ENCODE measurements at regions not wholly inside any gene's neighbourhood (a gene's known extent, or its start where the extent isn't known, plus 50 kb on each side); places are given as distances from the start of the nearest gene placed in this dataset.
"Not testable (repeated sequence)": the region's sequence is repeated elsewhere in the genome, so short reads cannot be mapped to it uniquely, and the experiment has no call there.

- H3K36me3 ChIP-seq: no peaks in the 10 kb centered on the region
- ATAC-seq: no peak
Observed at GRCh38 chr2:65914244-65914786, 481.9 kb upstream of the SPRED2 start.

GRCh38 chr2:65913813-65914212, 481.4 kb upstream of the SPRED2 start:
- TF ChIP-seq, protein P1, sequence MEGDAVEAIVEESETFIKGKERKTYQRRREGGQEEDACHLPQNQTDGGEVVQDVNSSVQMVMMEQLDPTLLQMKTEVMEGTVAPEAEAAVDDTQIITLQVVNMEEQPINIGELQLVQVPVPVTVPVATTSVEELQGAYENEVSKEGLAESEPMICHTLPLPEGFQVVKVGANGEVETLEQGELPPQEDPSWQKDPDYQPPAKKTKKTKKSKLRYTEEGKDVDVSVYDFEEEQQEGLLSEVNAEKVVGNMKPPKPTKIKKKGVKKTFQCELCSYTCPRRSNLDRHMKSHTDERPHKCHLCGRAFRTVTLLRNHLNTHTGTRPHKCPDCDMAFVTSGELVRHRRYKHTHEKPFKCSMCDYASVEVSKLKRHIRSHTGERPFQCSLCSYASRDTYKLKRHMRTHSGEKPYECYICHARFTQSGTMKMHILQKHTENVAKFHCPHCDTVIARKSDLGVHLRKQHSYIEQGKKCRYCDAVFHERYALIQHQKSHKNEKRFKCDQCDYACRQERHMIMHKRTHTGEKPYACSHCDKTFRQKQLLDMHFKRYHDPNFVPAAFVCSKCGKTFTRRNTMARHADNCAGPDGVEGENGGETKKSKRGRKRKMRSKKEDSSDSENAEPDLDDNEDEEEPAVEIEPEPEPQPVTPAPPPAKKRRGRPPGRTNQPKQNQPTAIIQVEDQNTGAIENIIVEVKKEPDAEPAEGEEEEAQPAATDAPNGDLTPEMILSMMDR (IDR thresholded peaks at IDR 0.05): no peak
- TF ChIP-seq POLR2A (IDR thresholded peaks at IDR 0.05): no peak
- TF ChIP-seq POLR2AphosphoS5 (IDR thresholded peaks at IDR 0.05): no peak
- no peak for TF ChIP-seq EP300 (IDR thresholded peaks at IDR 0.05)
- no peak overlapping the region for H3K27ac ChIP-seq
- H3K36me3 ChIP-seq: no peaks in the 10 kb centered on the region
- ATAC-seq: no peak
- H3K9me3 ChIP-seq: no peaks in the 10 kb centered on the region
- H3K4me3 ChIP-seq: no peak overlapping the region
- no peaks in the 10 kb centered on the region for H3K27me3 ChIP-seq
- H3K4me1 ChIP-seq: no peaks in the 10 kb centered on the region
- 72 to 77% methylated on average over 5 of the region's 9 CpGs for WGBS, 2 donors (ENCODE audit: low coverage in 1 of 2)

More at GRCh38 chr2:65914244-65914786, 481.9 kb upstream of the SPRED2 start:
- Histone ChIP-seq H3K27me3 (no peaks in the 10 kb centered on the region), H3K4me1 (no peaks in the 10 kb centered on the region), H3K4me3 (no peak overlapping the region), H3K27ac (no peak overlapping the region), H3K9me3 (no peaks in the 10 kb centered on the region)
- 86 to 90% methylated on average over 6 of the region's 7 CpGs for WGBS, 2 donors (ENCODE audit: low coverage in 1 of 2)
- TF ChIP-seq POLR2AphosphoS5 (IDR thresholded peaks at IDR 0.05) (no peak), EP300 (IDR thresholded peaks at IDR 0.05) (no peak), POLR2A (IDR thresholded peaks at IDR 0.05) (no peak)
- TF ChIP-seq, protein P1 (IDR thresholded peaks at IDR 0.05): no peak

GRCh38 chr2:65901756-65902155, 469.4 kb upstream of the SPRED2 start:
- H3K4me1 ChIP-seq: no peaks in the 10 kb centered on the region

DNA sequence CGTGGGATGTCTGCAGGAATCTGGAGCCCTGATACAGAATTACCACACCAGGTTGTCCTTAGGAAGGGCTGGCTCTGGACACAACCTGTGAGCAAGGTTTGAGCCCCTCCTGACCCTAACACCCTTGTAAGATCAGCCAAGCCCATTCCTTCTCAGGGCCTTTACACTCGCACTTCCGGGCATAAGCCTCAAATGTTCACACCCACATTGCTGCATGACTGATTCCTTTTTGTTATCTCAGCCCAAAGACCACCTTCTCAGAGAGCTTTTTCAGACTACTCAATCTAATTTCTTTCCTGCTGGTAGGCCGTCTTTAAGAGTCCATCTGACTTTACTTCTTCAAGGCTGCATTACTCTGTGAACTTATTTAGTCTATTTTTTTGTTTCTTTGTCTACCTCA, 464.0 kb upstream of the SPRED2 start:
- no peaks in the 10 kb centered on the region for H3K4me1 ChIP-seq
- no peaks in the 10 kb centered on the region for H3K27me3 ChIP-seq
- no peak for ATAC-seq
- no peaks in the 10 kb centered on the region for H3K36me3 ChIP-seq
- no peaks in the 10 kb centered on the region for H3K9me3 ChIP-seq
- H3K4me3 ChIP-seq: no peak overlapping the region
- TF ChIP-seq, protein P1 (IDR thresholded peaks at IDR 0.05): no peak
- TF ChIP-seq POLR2A (IDR thresholded peaks at IDR 0.05) (no peak), POLR2AphosphoS5 (IDR thresholded peaks at IDR 0.05) (no peak), EP300 (IDR thresholded peaks at IDR 0.05) (no peak)
- WGBS, 2 donors (ENCODE audit: low coverage in 1 of 2): 89 to 91% methylated on average over 4 of the region's 4 CpGs
- no peak overlapping the region for H3K27ac ChIP-seq

More at GRCh38 chr2:65901756-65902155, 469.4 kb upstream of the SPRED2 start:
- WGBS, 2 donors (ENCODE audit: low coverage in 1 of 2): 50% methylated on average over 1 of the region's 1 CpG; no CpG with 5 or more reads in 1 of the 2 donors
- H3K4me3 ChIP-seq: no peak overlapping the region
- TF ChIP-seq, protein P1 (IDR thresholded peaks at IDR 0.05): no peak
- TF ChIP-seq POLR2A (IDR thresholded peaks at IDR 0.05) (no peak), POLR2AphosphoS5 (IDR thresholded peaks at IDR 0.05) (no peak), EP300 (IDR thresholded peaks at IDR 0.05) (no peak)
- ATAC-seq: peak; percentile 62
- no peaks in the 10 kb centered on the region for H3K27me3 ChIP-seq
- no peaks in the 10 kb centered on the region for H3K9me3 ChIP-seq
- H3K27ac ChIP-seq: no peak overlapping the region
- no peaks in the 10 kb centered on the region for H3K36me3 ChIP-seq

GRCh38 chr2:65890131-65890530, 457.7 kb upstream of the SPRED2 start:
- WGBS, 2 donors (ENCODE audit: low coverage in 1 of 2): 83% methylated on average over 2 of the region's 6 CpGs; no CpG with 5 or more reads in 1 of the 2 donors

More at GRCh38 chr2:65890131-65890530, 457.7 kb upstream of the SPRED2 start:
- not testable (repeated sequence) for ATAC-seq, H3K36me3 ChIP-seq, H3K9me3 ChIP-seq, H3K4me1 ChIP-seq, H3K4me3 ChIP-seq, H3K27ac ChIP-seq
- peaks cover 16% of the 10 kb centered on the region for H3K27me3 ChIP-seq

Data from gastroesophageal sphincter (tissue), 4 donors.